Uterus (tissue), 2 donors: ENCODE measurements at regions not wholly inside any gene's neighbourhood (a gene's known extent, or its start where the extent isn't known, plus 50 kb on each side); places are given as distances from the start of the nearest gene placed in this dataset.

Experiments used
- CTCF ChIP-seq, 4 experiments: fragments of 200-600 bp in 2 of 4; fragments of 450-650 bp in 2 of 4; sonication (generic) in 2 of 4; IDR thresholded peaks; one replicate each; pipeline ENCODE4 v1.5.1; 2016 to 2019; ENCODE audit warnings: antibody characterized with exemption in 4 of 4, mild to moderate bottlenecking in 2 of 4, moderate library complexity in 1 of 4
- POLR2A ChIP-seq, 2 donors: fragments of 450-650 bp; IDR thresholded peaks; one replicate each; pipeline ENCODE4 v1.6.1; 2016; ENCODE audit warnings: antibody characterized with exemption in 2 of 2, mild to moderate bottlenecking in 1 of 2, moderate library complexity in 1 of 2

- TF ChIP-seq CTCF (IDR thresholded peaks at IDR 0.05), result no peak
- TF ChIP-seq POLR2A (IDR thresholded peaks at IDR 0.05), result no peak
These were observed 67.6 kb upstream of the OTOS start for GRCh38 chr2:240208096-240208495.
